ENCODE measurements at regions not wholly inside any gene's neighbourhood (a gene's known extent, or its start where the extent isn't known, plus 50 kb on each side); places are given as distances from the start of the nearest gene placed in this dataset.

DNA sequence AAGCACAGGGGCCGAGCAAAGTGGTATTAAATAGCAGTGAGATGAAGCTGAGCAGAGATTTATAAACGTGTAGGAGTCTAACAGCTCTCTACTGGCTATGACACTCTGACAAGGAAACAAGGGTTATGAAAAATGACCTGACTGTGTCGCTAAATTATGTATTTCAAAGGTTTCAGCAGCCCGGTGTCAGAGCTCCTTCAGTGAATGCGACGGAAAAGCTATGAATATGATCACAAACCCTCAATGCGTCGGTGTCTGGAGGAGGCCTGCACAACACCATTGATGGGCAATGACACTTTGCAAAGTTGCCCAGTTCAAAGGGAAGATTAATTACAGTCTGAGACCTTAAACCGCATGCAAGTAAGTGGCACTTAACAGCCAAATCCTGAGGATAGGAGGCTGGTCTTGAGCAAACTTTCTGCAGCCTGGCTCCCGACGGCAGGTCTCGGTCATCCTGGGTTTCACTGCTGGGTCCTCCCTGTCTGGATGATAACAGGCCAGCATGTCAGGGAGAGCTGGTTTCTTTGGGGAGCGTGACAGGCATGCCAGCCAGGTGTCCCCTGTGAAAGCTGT, 615.1 kb upstream of the SALL3 start:
- Histone ChIP-seq H3K36me3 (no peaks in the 10 kb centered on the region), H3K4me3 (no peak overlapping the region), H3K27me3 (no peaks in the 10 kb centered on the region), H3K4me1 (no peaks in the 10 kb centered on the region), H3K27ac (no peak overlapping the region), H3K9me3 (peaks cover 0 to 10% (median 0%) of the 10 kb centered on the region in 4 donors)
- intact Hi-C loops (cut with DNase I; ENCODE audit: low total_unique reads) = no loop called here
- TF ChIP-seq POLR2A (IDR thresholded peaks at IDR 0.05) = no peak
- no peak for TF ChIP-seq EP300 (IDR thresholded peaks at IDR 0.05)
- no peak for TF ChIP-seq POLR2AphosphoS5 (IDR thresholded peaks at IDR 0.05)
- TF ChIP-seq, protein P1, sequence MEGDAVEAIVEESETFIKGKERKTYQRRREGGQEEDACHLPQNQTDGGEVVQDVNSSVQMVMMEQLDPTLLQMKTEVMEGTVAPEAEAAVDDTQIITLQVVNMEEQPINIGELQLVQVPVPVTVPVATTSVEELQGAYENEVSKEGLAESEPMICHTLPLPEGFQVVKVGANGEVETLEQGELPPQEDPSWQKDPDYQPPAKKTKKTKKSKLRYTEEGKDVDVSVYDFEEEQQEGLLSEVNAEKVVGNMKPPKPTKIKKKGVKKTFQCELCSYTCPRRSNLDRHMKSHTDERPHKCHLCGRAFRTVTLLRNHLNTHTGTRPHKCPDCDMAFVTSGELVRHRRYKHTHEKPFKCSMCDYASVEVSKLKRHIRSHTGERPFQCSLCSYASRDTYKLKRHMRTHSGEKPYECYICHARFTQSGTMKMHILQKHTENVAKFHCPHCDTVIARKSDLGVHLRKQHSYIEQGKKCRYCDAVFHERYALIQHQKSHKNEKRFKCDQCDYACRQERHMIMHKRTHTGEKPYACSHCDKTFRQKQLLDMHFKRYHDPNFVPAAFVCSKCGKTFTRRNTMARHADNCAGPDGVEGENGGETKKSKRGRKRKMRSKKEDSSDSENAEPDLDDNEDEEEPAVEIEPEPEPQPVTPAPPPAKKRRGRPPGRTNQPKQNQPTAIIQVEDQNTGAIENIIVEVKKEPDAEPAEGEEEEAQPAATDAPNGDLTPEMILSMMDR (IDR thresholded peaks at IDR 0.05) = no peak
- 75 to 87% (median 79%) methylated on average over 12 to 13 of the region's 13 CpGs for whole genome bisulfite sequencing, 5 donors
- no peak for DNase-seq

DNA sequence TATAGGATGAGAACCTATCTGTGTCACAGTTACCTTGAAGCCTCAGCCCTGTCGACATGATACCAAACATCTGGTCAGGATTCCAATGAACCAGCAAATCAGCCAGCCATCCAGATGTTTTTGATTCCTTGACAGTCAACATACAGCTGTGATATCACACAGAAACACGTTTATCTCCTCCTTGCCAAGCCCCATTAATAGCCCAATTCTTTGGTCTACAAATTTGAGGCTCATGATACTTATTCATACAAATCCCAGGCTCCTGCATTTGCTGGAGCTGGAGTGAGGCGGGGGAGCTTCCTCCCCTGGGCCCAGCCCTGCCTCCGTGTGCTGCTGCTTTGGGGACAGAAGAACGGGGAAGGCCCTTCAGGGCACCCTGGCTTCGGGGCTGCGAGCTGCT, 611.6 kb upstream of the SALL3 start:
- intact Hi-C loops (cut with DNase I; ENCODE audit: low total_unique reads) = no loop called here
- TF ChIP-seq POLR2AphosphoS5 (IDR thresholded peaks at IDR 0.05) (no peak), EP300 (IDR thresholded peaks at IDR 0.05) (no peak)
- WGBS, 5 donors = 54 to 74% (median 60%) methylated on average over 3 to 7 of the region's 7 CpGs
- peaks cover 0 to 10% (median 0%) of the 10 kb centered on the region in 4 donors for H3K9me3 ChIP-seq
- DNase-seq = peak in 1 of 2 donors; percentile 51
- H3K36me3 ChIP-seq = no peaks in the 10 kb centered on the region
- H3K4me3 ChIP-seq = no peak overlapping the region
- no peaks in the 10 kb centered on the region for H3K4me1 ChIP-seq
- no peak overlapping the region for H3K27ac ChIP-seq
- no peaks in the 10 kb centered on the region for H3K27me3 ChIP-seq

DNA sequence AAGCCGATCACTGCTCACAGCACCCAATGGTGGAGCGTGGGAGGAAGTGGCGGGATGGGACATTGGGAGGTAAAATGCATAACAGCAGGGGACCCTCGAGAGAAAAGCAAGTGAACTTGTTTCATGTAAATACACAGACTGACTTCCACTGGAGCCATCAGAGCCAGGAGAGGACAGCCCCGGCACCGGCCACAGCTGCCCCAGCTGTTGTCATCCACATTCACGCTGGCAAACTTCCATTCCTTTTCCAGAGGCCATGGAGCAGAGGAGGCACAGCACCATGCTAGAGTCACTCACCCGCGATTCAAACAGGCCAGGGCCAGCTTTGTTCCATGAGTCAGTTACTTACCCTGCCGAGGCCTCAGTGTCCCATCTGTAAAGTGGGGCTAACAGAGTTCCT, 610.9 kb upstream of the SALL3 start:
- WGBS, 5 donors = 73 to 94% (median 86%) methylated on average over 9 to 10 of the region's 10 CpGs
- DNase-seq = no peak
- Histone ChIP-seq H3K27me3 (no peaks in the 10 kb centered on the region), H3K9me3 (peaks cover 0 to 10% (median 0%) of the 10 kb centered on the region in 4 donors), H3K4me1 (no peaks in the 10 kb centered on the region), H3K36me3 (no peaks in the 10 kb centered on the region), H3K4me3 (no peak overlapping the region), H3K27ac (no peak overlapping the region)
- intact Hi-C loops (cut with DNase I; ENCODE audit: low total_unique reads) = no loop called here
- TF ChIP-seq EP300 (IDR thresholded peaks at IDR 0.05) (no peak), POLR2AphosphoS5 (IDR thresholded peaks at IDR 0.05) (no peak), POLR2A (IDR thresholded peaks at IDR 0.05) (no peak)
- TF ChIP-seq, protein P1 (IDR thresholded peaks at IDR 0.05) = no peak

DNA sequence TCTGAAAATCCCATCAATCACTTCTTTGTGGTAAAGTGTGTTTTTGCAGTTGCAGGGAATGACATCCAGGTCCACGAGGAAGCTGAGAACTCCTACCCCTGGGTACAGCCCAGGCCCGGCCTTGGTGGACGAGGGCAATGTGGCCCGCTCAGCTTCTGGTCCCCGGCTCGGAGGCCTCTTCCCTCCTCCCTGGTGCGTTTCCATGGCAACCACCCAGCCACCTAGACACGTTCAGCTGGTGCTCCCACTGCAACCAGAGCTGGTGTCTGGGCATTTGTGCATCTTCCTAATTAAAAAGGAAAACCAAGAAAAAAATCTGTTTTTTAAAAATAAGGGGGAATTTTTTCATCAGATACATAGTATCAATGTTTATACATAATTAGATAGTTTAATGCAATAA, 603.6 kb upstream of the SALL3 start:
- WGBS, 5 donors = 76 to 82% (median 80%) methylated on average over 8 of the region's 8 CpGs
- no peak overlapping the region for H3K27ac ChIP-seq
- H3K4me3 ChIP-seq = no peak overlapping the region
- intact Hi-C loops (cut with DNase I; ENCODE audit: low total_unique reads) = no loop called here
- H3K27me3 ChIP-seq = peaks cover 0 to 4% (median 0%) of the 10 kb centered on the region in 3 donors
- H3K36me3 ChIP-seq = no peaks in the 10 kb centered on the region
- H3K4me1 ChIP-seq = no peaks in the 10 kb centered on the region
- TF ChIP-seq POLR2AphosphoS5 (IDR thresholded peaks at IDR 0.05) = no peak
- TF ChIP-seq, protein P1 (IDR thresholded peaks at IDR 0.05) = no peak
- TF ChIP-seq POLR2A (IDR thresholded peaks at IDR 0.05) = no peak
- TF ChIP-seq EP300 (IDR thresholded peaks at IDR 0.05) = no peak
- no peaks in the 10 kb centered on the region for H3K9me3 ChIP-seq
- DNase-seq = no peak

DNA sequence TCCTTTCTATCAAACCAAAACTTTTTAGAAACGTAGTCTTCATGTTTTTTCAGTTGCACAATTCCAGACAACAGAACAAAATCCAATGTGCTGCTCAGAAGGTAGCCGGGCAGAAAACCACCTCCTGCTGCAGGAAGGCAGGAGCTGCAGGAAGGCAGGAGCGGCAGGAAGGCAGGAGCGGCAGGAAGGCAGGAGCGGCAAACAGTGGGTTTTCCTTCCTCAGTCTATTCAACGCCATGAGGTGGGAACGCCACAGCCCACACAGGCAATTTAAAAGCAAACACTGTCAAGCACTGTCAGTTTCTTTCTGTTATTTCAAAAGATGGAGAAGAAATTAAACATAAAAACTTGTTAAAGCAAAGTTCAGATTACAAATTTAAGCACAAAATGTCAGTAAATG, 601.2 kb upstream of the SALL3 start:
- 69 to 77% (median 74%) methylated on average over 7 of the region's 7 CpGs for WGBS, 5 donors
- no peaks in the 10 kb centered on the region for H3K9me3 ChIP-seq
- intact Hi-C loops (cut with DNase I; ENCODE audit: low total_unique reads) = no loop called here
- H3K4me3 ChIP-seq = no peak overlapping the region
- H3K27ac ChIP-seq = no peak overlapping the region
- H3K4me1 ChIP-seq = no peaks in the 10 kb centered on the region
- peaks cover 0 to 4% (median 0%) of the 10 kb centered on the region in 3 donors for H3K27me3 ChIP-seq
- H3K36me3 ChIP-seq = no peaks in the 10 kb centered on the region
- TF ChIP-seq EP300 (IDR thresholded peaks at IDR 0.05) = no peak
- TF ChIP-seq, protein P1 (IDR thresholded peaks at IDR 0.05) = no peak
- TF ChIP-seq POLR2A (IDR thresholded peaks at IDR 0.05) = no peak
- no peak for DNase-seq
